Progenitor cell of endocrine pancreas (in vitro differentiated cells): ENCODE measurements at regions not wholly inside any gene's neighbourhood (a gene's known extent, or its start where the extent isn't known, plus 50 kb on each side); places are given as distances from the start of the nearest gene placed in this dataset.

Source experiments
- DNase-seq: peaks from one replicate; pipeline ENCODE4 v3.0.0; 2021; ENCODE audit warnings: low spot score; ENCODE audit not compliant: unreplicated experiment
- H3K27ac Mint-ChIP-seq: 2 replicates; pipeline ENCODE4 v1.8.0; 2021; ENCODE audit warnings: mild to moderate bottlenecking, moderate library complexity, mixed read lengths
- H3K27me3 Mint-ChIP-seq: 2 replicates; pipeline ENCODE4 v1.8.0; 2021; ENCODE audit warnings: mixed read lengths
- H3K36me3 Mint-ChIP-seq: 2 replicates; pipeline ENCODE4 v1.8.0; 2022; ENCODE audit warnings: mixed read lengths; ENCODE audit not compliant: insufficient read depth
- H3K4me1 Mint-ChIP-seq: 2 replicates; pipeline ENCODE4 v1.8.0; 2021; ENCODE audit warnings: low read depth, mixed read lengths
- H3K4me3 Mint-ChIP-seq: 2 replicates; pipeline ENCODE4 v1.8.0; 2021; ENCODE audit warnings: low read depth, mild to moderate bottlenecking, moderate library complexity, mixed read lengths
- H3K9me3 Mint-ChIP-seq: 2 replicates; pipeline ENCODE4 v1.8.0; 2021; ENCODE audit warnings: low read depth, mixed read lengths
- CTCF ChIP-seq: fragments of 200-600 bp; sonication (generic); IDR thresholded peaks from one replicate; pipeline ENCODE4 v1.5.0; 2021; ENCODE audit warnings: antibody characterized with exemption, mild to moderate bottlenecking; ENCODE audit not compliant: unreplicated experiment

GRCh38 chr16:60151987-60152386 is 1417.9 kb upstream of the GOT2 start:
- no peak overlapping the region for H3K4me3 Mint-ChIP-seq
- H3K27ac Mint-ChIP-seq: no peak overlapping the region
- H3K9me3 Mint-ChIP-seq: peaks cover 11% of the 10 kb centered on the region
- TF ChIP-seq CTCF: no peak
- no peaks in the 10 kb centered on the region for H3K27me3 Mint-ChIP-seq
- no peaks in the 10 kb centered on the region for H3K36me3 Mint-ChIP-seq
- H3K4me1 Mint-ChIP-seq: no peaks in the 10 kb centered on the region
- no peak for DNase-seq

DNA sequence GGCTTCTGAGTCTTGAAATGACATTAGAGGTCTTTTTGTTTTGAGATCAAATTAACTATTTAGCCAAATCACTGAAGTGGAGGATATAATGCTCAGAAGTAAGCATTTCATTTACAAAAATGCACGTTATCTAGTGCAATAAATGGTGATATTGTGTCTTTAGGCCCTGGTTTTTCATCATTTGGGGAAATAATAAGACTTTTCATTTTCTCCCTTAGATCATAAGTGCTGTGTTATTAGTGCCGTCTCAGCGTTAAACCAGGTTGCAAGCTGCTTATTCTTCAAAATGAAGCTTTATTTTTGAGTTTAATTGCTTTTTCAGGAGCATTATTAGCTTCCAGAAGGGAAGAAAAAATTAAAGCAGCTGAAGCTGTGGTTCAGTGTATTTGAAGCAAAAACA is 1416.8 kb upstream of the GOT2 start:
- H3K4me1 Mint-ChIP-seq: no peaks in the 10 kb centered on the region
- H3K36me3 Mint-ChIP-seq: no peaks in the 10 kb centered on the region
- no peak overlapping the region for H3K4me3 Mint-ChIP-seq
- TF ChIP-seq CTCF: no peak
- no peak overlapping the region for H3K27ac Mint-ChIP-seq
- DNase-seq: no peak
- H3K9me3 Mint-ChIP-seq: peaks cover 11% of the 10 kb centered on the region
- no peaks in the 10 kb centered on the region for H3K27me3 Mint-ChIP-seq

DNA sequence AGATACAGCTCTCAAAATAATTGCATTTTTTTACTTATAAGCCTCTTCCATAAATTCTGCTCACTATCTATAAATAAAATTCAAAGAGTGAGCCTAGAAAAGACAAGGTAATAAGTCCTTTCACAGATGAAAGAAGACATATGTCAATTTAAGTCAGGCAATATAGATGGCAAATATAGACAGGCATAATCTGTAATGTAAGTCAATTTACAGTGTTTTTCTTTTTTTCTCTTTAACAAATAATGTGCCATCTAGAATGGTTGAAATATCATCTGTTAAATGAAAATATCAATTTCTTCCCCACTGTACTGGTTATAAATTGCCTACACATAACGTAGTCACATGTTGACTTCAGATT is 1409.2 kb upstream of the GOT2 start:
- no peak for TF ChIP-seq CTCF
- Mint-ChIP-seq H3K4me1 (peaks cover 5% of the 10 kb centered on the region), H3K36me3 (no peaks in the 10 kb centered on the region), H3K4me3 (no peak overlapping the region), H3K9me3 (peaks cover 7% of the 10 kb centered on the region), H3K27ac (no peak overlapping the region), H3K27me3 (no peaks in the 10 kb centered on the region)
- no peak for DNase-seq

GRCh38 chr16:60142619-60143347 is 1408.7 kb upstream of the GOT2 start:
- DNase-seq: no peak
- no peak for TF ChIP-seq CTCF
- H3K9me3 Mint-ChIP-seq: peaks cover 9% of the 10 kb centered on the region
- no peak overlapping the region for H3K4me3 Mint-ChIP-seq
- H3K27me3 Mint-ChIP-seq: no peaks in the 10 kb centered on the region
- no peaks in the 10 kb centered on the region for H3K36me3 Mint-ChIP-seq
- H3K27ac Mint-ChIP-seq: no peak overlapping the region
- peaks cover 5% of the 10 kb centered on the region for H3K4me1 Mint-ChIP-seq

DNA sequence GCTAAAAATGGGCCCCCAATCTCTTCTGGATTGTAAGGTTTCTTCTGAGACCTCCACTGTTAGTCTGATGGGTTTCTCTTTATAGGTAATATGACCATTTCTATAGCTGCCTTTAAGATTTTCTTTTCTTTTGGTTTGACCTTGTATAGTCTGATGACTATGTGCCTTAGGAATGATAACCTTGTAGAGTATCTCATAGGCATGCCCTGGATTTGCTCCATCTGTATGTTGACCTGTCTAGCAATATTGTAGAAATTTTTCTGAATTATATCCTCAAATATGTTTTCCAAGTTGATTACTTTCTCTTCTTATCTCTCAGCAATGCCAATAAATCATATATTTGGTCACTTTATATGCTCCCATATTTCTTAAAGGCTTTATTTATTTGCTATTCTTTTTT is 1403.8 kb upstream of the GOT2 start:
- Mint-ChIP-seq H3K4me1 (peaks cover 1% of the 10 kb centered on the region), H3K27me3 (no peaks in the 10 kb centered on the region), H3K4me3 (no peak overlapping the region), H3K9me3 (peaks cover 22% of the 10 kb centered on the region), H3K36me3 (no peaks in the 10 kb centered on the region), H3K27ac (no peak overlapping the region)
- DNase-seq: no peak
- no peak for TF ChIP-seq CTCF
